LNCAP (cell line): ENCODE measurements at regions not wholly inside any gene's neighbourhood (a gene's known extent, or its start where the extent isn't known, plus 50 kb on each side); places are given as distances from the start of the nearest gene placed in this dataset.

ENCODE experiments used
- CTCF ChIP-seq: fragments of 450-650 bp; IDR thresholded peaks from 2 replicates; pipeline ENCODE4 v1.5.1; 2017; ENCODE audit warnings: mild to moderate bottlenecking

GRCh38 chr13:59424661-59425060 lies 739.1 kb downstream of the DIAPH3 start:
- no peak for TF ChIP-seq CTCF

GRCh38 chr13:59425211-59425741 lies 738.5 kb downstream of the DIAPH3 start:
- no peak for TF ChIP-seq CTCF

DNA sequence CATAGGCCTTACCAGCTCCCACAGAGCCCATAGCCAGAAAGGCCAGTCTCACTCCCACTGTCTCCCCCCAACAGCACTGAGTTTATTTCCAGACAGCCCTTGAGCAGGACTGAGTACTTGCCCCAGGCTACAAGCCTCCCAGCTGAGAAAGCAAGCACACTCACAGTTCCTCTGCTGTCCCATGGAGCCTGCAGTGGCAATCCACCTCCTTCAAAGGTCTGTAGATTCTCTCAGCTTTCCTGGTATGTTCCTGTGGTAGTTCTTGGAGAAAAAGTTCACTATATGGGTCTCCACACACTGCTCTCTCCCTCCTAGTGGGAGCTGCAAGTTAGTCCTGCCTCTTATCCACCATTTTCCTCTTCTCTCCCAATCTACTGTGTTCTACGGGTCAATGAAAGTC lies 728.7 kb downstream of the DIAPH3 start:
- TF ChIP-seq CTCF, result no peak

DNA sequence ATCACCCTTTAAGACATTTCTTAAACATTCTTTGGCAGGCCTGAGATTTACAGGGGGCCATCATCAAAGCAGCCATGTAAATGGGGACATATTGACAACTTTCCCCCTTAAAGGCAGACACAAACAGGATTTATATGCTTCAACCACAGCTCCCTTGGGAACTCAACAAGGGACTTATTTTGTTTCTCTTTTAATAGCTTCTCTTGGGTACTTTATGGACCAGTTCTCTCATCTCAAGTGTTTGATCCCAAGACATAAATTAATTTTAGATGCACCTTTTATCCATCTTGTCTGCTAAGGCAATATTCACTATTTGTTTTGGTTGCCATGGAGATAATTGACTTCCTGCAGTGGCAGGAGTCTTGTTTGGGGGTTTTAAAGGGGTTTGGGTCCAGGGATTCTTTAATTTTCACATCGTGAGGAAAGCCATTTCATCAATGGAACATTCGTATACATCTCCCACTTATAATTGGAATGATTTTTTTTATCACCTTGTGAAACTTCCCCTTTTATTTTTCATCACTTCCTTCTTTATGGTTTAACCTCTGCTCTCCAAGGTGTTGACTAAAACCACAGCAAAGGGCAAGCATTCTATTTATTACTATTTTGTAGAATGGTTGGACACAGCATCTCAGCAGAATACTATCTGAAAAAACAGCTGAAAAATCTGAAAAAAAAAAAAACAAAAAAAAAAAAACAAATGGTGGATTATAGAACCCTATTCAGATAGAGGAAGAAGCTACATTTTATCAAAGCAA lies 726.0 kb downstream of the DIAPH3 start:
- no peak for TF ChIP-seq CTCF

DNA sequence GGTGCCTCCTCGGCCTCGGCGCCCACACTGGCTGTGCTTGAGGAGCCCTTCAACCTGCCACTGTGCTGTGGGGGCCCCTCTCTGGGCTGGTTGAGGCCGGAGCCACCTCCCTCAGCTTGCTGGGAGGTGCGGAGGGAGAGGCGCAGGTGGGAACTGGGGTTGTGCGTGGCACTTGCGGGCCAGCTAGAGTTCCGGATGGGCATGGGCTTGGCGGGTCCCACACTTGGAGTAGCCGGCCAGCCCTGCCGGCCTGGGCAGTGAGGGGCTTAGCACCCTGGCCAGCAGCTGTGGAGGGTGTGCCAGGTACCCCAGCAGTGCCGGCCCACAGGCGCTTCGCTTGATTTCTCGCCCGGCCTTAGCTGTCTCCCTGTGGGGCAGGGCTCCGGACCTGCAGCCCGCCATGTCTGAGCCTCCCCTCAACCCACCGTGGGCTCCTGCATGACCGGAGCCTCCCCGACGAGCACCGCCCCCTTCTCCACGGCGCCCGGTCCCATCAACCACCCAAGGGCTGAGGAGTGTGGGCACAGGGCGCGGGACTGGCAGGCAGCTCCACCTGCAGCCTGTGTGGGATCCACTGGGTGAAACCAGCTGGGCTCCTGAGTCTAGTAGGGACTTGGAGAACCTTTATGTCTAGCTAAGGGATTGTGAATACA lies 723.8 kb downstream of the DIAPH3 start:
- TF ChIP-seq CTCF, result no peak

- TF ChIP-seq CTCF, result no peak
Observed at GRCh38 chr13:59441596-59442280, 722.0 kb downstream of the DIAPH3 start.

DNA sequence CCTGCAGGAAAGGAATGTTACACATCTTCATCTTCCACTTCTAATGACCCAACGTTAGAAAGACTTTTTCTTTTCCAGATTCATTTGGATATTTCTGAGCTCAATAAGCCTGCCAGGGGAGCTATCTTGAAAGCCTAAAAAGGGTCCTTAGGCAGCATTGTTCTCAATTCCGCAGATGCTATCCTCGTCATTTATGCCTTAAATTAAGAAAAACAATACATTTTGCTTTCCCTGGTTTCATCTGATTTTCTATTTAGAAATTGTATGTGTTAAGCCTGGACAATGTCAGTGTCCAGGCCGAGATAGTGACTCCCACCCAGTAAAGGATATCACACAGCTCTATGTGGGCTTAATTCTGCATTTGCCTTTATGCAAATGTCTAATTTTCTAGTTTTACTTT lies 721.3 kb downstream of the DIAPH3 start:
- no peak for TF ChIP-seq CTCF
